ENCODE measurements at regions not wholly inside any gene's neighbourhood (a gene's known extent, or its start where the extent isn't known, plus 50 kb on each side); places are given as distances from the start of the nearest gene placed in this dataset.

DNA sequence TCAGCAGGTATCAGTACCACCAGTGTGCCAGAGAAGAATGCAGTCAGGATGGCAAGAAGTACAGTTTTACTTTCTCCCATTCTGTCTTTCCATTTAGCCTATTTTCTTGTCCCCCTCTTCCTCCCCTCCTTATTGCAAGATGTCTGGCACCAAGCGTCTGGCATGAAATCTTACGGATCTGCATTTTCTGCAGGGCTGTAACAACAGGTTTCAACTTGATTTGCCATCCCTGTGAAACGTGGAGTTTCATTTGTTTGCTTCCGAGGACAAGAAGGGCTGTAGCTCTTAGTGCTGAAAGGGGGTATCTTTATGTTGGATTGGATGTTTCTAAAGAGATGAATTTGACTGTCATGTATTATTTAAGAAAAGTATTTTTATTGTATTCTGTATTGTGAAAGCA is 1110.6 kb downstream of the BCL11B start:
- TF ChIP-seq POLR2AphosphoS5 (IDR thresholded peaks at IDR 0.05): peak; percentile 61
- TF ChIP-seq POLR2A (IDR thresholded peaks at IDR 0.05): no peak
- intact Hi-C loops (cut with DNase I): no loop called here
- peak; percentile 63 for DNase-seq (ENCODE audit: low spot score)
- 16% methylated on average over 4 of the region's 4 CpGs for WGBS
- Histone ChIP-seq H3K9me3 (no peaks in the 10 kb centered on the region), H3K4me3 (no peak overlapping the region), H3K27me3 (replicated peaks; ENCODE audit: insufficient read depth) (no peaks in the 10 kb centered on the region), H3K27ac (peak overlapping the region in 1 of 2 donors; percentile 45), H3K4me1 (replicated peaks) (no peaks in the 10 kb centered on the region), H3K36me3 (no peaks in the 10 kb centered on the region)

DNA sequence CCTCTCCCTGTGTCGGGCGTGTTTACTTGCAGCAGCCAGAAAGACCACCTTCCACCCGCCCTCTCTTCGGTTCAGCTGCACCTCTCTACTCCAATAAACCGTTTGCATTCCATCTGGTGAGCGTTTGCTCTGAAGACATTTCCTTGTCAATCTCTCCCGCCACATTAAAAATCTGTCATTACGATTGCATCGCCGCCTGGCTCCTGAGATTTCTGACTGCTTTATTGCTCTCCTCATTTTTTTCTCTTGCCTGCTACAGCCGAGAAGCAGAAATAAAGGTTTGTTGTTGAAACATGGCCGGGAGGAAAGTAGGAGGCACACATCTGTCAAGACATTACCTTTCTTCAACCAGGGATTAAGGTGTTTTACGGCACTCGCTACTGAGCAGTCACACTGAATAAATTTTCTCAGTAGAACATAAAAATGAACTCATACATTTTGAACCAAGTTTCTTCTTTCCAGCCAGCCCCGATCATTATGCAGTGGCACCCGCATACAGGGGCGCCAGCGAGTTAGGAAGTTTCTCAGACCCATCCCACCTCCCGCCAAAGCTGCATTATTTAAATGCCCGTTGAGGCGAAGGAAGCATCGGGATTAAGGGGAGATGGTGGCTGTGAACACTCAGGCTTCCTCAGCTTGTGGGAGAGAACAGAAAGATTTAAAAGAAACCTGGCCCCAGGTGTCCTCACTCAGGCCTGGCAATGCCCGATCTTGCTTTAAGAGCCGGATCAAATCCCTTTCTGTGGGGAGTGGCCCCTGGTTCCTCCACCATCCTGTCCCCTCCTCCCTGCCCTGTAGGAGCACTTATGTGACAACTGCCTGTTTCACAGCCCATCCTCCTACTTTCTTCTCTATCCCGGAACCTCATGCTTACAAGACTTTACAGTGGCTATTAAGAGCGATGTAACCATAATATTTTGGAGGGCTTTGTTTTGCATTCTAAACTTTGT is 1108.9 kb downstream of the BCL11B start:
- WGBS: 33% methylated on average over 26 of the region's 26 CpGs
- intact Hi-C loops (cut with DNase I): no loop called here
- DNase-seq (ENCODE audit: low spot score): no peak
- H3K36me3 ChIP-seq: no peaks in the 10 kb centered on the region
- H3K4me1 ChIP-seq (replicated peaks): no peaks in the 10 kb centered on the region
- H3K4me3 ChIP-seq: no peak overlapping the region
- TF ChIP-seq POLR2AphosphoS5 (IDR thresholded peaks at IDR 0.05): no peak
- TF ChIP-seq, protein P1, sequence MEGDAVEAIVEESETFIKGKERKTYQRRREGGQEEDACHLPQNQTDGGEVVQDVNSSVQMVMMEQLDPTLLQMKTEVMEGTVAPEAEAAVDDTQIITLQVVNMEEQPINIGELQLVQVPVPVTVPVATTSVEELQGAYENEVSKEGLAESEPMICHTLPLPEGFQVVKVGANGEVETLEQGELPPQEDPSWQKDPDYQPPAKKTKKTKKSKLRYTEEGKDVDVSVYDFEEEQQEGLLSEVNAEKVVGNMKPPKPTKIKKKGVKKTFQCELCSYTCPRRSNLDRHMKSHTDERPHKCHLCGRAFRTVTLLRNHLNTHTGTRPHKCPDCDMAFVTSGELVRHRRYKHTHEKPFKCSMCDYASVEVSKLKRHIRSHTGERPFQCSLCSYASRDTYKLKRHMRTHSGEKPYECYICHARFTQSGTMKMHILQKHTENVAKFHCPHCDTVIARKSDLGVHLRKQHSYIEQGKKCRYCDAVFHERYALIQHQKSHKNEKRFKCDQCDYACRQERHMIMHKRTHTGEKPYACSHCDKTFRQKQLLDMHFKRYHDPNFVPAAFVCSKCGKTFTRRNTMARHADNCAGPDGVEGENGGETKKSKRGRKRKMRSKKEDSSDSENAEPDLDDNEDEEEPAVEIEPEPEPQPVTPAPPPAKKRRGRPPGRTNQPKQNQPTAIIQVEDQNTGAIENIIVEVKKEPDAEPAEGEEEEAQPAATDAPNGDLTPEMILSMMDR (IDR thresholded peaks at IDR 0.05): no peak
- TF ChIP-seq POLR2A (IDR thresholded peaks at IDR 0.05): no peak
- H3K27ac ChIP-seq: no peak overlapping the region
- H3K9me3 ChIP-seq: no peaks in the 10 kb centered on the region
- no peaks in the 10 kb centered on the region for H3K27me3 ChIP-seq (replicated peaks; ENCODE audit: insufficient read depth)

DNA sequence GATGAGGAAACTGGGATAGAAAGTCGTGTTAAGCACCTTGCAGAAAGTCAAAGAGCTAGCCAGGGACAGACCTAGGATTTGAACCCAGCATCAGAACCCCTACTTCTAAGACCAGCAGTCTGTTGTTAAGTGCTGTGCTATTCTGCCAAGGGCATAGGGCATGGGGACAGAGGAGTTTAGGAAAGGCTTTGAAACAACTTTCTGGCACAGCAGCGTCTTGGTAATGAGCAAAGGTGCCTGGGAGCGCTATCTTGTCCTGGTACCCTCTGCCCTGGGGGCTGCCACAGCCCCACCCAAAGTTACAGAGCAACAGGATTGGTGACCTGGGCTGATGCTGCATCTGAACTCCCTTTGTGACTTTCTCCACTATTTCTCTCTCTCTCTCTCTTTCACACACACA is 1108.1 kb downstream of the BCL11B start:
- H3K9me3 ChIP-seq: no peaks in the 10 kb centered on the region
- 88% methylated on average over 3 of the region's 3 CpGs for WGBS
- TF ChIP-seq, protein P1 (IDR thresholded peaks at IDR 0.05): no peak
- TF ChIP-seq POLR2A (IDR thresholded peaks at IDR 0.05): no peak
- no peak for TF ChIP-seq POLR2AphosphoS5 (IDR thresholded peaks at IDR 0.05)
- no peak for DNase-seq (ENCODE audit: low spot score)
- H3K36me3 ChIP-seq: no peaks in the 10 kb centered on the region
- no peak overlapping the region for H3K27ac ChIP-seq
- H3K4me1 ChIP-seq (replicated peaks): no peaks in the 10 kb centered on the region
- H3K27me3 ChIP-seq (replicated peaks; ENCODE audit: insufficient read depth): no peaks in the 10 kb centered on the region
- H3K4me3 ChIP-seq: no peak overlapping the region
- intact Hi-C loops (cut with DNase I): no loop called here

DNA sequence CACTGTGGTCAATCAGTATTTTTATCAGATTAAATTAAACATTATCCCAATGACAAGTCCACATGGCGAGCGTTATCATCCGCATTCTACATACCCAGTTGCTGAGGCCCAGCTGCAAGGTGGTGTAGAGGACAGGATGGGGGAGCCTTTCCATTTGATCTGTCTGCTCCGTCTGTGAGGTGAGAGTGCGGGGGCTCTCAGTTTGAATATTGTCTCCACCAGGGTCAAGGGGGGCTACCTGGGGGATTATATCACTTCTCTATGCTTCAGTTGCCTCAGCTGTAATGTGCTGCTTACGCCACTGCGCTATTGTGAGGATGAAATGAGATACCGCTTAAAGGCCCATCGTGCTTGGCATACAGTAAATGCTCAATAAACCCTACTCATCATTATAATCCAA is 1106.0 kb downstream of the BCL11B start:
- no peak for TF ChIP-seq POLR2A (IDR thresholded peaks at IDR 0.05)
- TF ChIP-seq POLR2AphosphoS5 (IDR thresholded peaks at IDR 0.05): no peak
- TF ChIP-seq, protein P1 (IDR thresholded peaks at IDR 0.05): no peak
- no peak overlapping the region for H3K27ac ChIP-seq
- no peak overlapping the region for H3K4me3 ChIP-seq
- no peak for DNase-seq (ENCODE audit: low spot score)
- H3K27me3 ChIP-seq (replicated peaks; ENCODE audit: insufficient read depth): no peaks in the 10 kb centered on the region
- no peaks in the 10 kb centered on the region for H3K4me1 ChIP-seq (replicated peaks)
- H3K9me3 ChIP-seq: no peaks in the 10 kb centered on the region
- no peaks in the 10 kb centered on the region for H3K36me3 ChIP-seq
- 81% methylated on average over 9 of the region's 9 CpGs for WGBS
- intact Hi-C loops (cut with DNase I): no loop called here

DNA sequence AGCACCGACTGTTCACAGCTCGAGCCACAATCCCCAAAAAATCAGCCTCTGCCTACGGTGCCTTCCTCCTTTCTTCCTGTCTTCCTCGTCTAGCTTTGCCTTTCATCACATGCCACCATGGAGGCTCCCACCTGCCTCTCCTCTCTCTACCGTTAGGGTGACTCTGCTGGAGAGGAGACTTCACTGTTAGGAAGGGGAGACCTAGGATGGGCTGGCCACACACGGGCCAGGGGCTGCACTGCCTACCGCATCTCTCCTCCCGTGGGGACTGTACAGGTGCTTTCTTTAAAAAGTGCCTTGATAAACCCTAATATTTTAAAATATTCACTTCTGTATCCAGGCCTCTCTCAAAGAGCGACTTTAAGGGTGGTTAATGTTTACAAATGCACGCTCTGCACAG is 1104.7 kb downstream of the BCL11B start:
- Histone ChIP-seq H3K27ac (no peak overlapping the region), H3K4me1 (replicated peaks) (no peaks in the 10 kb centered on the region), H3K27me3 (replicated peaks; ENCODE audit: insufficient read depth) (no peaks in the 10 kb centered on the region), H3K36me3 (no peaks in the 10 kb centered on the region), H3K4me3 (no peak overlapping the region), H3K9me3 (no peaks in the 10 kb centered on the region)
- TF ChIP-seq, protein P1 (IDR thresholded peaks at IDR 0.05): no peak
- TF ChIP-seq POLR2A (IDR thresholded peaks at IDR 0.05) (no peak), POLR2AphosphoS5 (IDR thresholded peaks at IDR 0.05) (no peak)
- WGBS: 67% methylated on average over 10 of the region's 10 CpGs
- intact Hi-C loops (cut with DNase I): no loop called here
- DNase-seq (ENCODE audit: low spot score): no peak

All from prostate gland (tissue), 2 donors.